GM12801 (cell line): ENCODE measurements at regions not wholly inside any gene's neighbourhood (a gene's known extent, or its start where the extent isn't known, plus 50 kb on each side); places are given as distances from the start of the nearest gene placed in this dataset.

Experiments used
- TF ChIP-seq, protein P1 (sequence below): IDR thresholded peaks from one replicate; pipeline ENCODE4 v1.5.1; 2011; ENCODE audit warnings: control low read depth; ENCODE audit not compliant: insufficient read length; ENCODE audit errors: extremely low read depth

GRCh38 chr15:93770788-93771187, 460.6 kb upstream of the MCTP2 start:
- TF ChIP-seq, protein P1, sequence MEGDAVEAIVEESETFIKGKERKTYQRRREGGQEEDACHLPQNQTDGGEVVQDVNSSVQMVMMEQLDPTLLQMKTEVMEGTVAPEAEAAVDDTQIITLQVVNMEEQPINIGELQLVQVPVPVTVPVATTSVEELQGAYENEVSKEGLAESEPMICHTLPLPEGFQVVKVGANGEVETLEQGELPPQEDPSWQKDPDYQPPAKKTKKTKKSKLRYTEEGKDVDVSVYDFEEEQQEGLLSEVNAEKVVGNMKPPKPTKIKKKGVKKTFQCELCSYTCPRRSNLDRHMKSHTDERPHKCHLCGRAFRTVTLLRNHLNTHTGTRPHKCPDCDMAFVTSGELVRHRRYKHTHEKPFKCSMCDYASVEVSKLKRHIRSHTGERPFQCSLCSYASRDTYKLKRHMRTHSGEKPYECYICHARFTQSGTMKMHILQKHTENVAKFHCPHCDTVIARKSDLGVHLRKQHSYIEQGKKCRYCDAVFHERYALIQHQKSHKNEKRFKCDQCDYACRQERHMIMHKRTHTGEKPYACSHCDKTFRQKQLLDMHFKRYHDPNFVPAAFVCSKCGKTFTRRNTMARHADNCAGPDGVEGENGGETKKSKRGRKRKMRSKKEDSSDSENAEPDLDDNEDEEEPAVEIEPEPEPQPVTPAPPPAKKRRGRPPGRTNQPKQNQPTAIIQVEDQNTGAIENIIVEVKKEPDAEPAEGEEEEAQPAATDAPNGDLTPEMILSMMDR, result no peak

GRCh38 chr15:93762036-93762435, 469.3 kb upstream of the MCTP2 start:
- TF ChIP-seq, protein P1, result no peak

- TF ChIP-seq, protein P1, result no peak
Observed at GRCh38 chr15:93759629-93760028, 471.7 kb upstream of the MCTP2 start.

DNA sequence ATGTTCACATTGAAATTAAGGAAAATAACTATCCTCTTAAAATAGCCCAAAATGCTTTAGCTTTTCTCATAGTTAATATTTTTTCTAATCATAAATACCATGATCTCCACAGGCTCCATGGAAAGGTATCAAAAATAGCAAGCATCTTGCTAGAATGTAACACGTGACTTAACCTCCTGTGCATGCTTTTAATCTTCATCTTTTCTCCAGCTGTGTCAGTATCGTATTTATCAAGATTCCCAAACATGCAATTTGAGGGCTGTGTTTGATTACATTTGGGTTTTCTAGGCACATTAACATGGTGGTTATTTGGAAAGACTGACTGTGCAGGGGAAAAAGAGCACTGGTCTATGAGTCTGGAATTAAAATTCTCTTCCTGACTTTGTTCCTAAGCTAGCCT, 472.5 kb upstream of the MCTP2 start:
- TF ChIP-seq, protein P1, result no peak

DNA sequence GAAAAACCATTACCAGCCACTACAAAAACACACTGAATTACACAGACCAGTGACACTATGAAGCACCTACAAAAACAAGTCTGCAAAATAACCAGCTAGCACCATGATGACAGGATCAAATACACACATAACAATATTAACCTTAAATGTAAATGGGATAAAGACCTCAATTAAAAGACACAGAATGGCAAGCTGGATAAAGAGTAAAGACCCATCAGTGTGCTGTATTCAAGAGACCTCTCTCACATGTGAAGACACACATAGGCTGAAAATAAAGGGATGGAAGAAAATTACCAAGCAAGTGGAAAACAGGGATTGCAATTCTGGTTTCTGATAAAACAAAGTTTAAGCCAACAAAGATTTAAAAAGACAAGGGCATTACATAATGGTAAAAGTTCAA, 482.7 kb upstream of the MCTP2 start:
- TF ChIP-seq, protein P1, result no peak

DNA sequence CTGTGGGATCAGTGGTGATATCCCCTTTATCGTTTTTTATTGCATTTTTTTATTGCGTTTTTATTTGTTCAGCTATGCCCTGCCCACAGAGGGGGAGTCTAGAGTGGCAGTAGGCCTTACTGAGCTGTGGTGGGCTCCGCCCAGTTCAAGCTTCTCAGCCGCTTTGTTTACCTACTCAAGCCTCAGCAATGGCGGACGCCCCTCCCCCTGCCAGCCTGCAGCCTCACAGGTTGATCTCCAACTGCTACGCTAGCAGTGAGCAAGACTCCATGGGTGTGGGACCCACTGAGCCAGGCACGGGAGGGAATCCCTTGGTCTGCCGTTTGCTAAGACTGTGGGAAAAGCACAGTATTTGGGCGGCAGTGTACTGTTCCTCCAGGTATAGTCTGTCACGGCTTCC, 500.6 kb upstream of the MCTP2 start:
- TF ChIP-seq, protein P1, result no peak

- TF ChIP-seq, protein P1, result no peak
Observed at GRCh38 chr15:93722165-93722564, 509.2 kb upstream of the MCTP2 start.

DNA sequence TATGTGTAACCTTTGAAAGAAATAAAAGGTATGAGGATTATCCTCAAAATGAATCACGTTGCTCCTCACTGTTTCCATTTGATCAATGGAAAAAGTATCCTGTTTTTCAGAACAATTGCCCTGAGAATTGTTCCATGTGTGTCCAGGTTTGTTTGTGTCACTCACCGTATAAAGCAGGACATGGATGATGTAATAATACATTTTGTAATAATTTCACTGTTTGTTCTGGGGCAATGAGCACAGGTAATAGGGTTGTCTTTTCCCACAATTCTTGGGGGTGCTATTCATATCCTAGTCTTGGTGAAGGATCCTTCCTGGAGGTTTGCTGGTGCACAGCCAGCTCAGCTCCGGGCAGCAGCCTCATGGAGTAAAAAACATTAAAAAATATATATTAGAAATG, 510.8 kb upstream of the MCTP2 start:
- TF ChIP-seq, protein P1, result no peak
